MCF 10A (cell line): ENCODE measurements at regions not wholly inside any gene's neighbourhood (a gene's known extent, or its start where the extent isn't known, plus 50 kb on each side); places are given as distances from the start of the nearest gene placed in this dataset.

Source experiments
- BruUV-seq: library from RNA; stranded (reverse); fragments of 400-500 nt; replicated peaks from 2 replicates; lab custom pipeline; 2021; lab: Mats Ljungman, UMichigan
- CTCF ChIA-PET: fragments of 300-600 bp; sonication (Branson Sonifier 250); formaldehyde crosslinking; extraction: SDS; loops from one replicate; lab custom pipeline; 2021; ENCODE audit warnings: antibody characterized with exemption, inconsistent platforms; lab: Yijun Ruan, JAX
- POLR2A ChIA-PET: fragments of 300-600, 350-650 bp; sonication (Branson Sonifier 250); formaldehyde crosslinking; extraction: SDS; loops from one replicate; lab custom pipeline; 2020; ENCODE audit warnings: antibody characterized with exemption, inconsistent platforms; lab: Yijun Ruan, JAX
- DNase-seq: peaks from one replicate; pipeline ENCODE4 v3.0.0-alpha.2; 2018; ENCODE audit not compliant: unreplicated experiment
- H3K27ac Mint-ChIP-seq: one replicate; pipeline ENCODE4 v1.8.0; 2022; ENCODE audit warnings: mild to moderate bottlenecking, low read depth, mixed read lengths; ENCODE audit not compliant: unreplicated experiment
- H3K27me3 Mint-ChIP-seq: one replicate; pipeline ENCODE4 v1.8.0; 2022; ENCODE audit warnings: mixed read lengths; ENCODE audit not compliant: insufficient read depth, unreplicated experiment
- H3K36me3 Mint-ChIP-seq: one replicate; pipeline ENCODE4 v1.8.0; 2022; ENCODE audit warnings: mild to moderate bottlenecking, moderate library complexity, mixed read lengths; ENCODE audit not compliant: insufficient read depth, unreplicated experiment
- H3K4me1 Mint-ChIP-seq: one replicate; pipeline ENCODE4 v1.8.0; 2022; ENCODE audit warnings: mixed read lengths; ENCODE audit not compliant: insufficient read depth, unreplicated experiment
- H3K4me3 Mint-ChIP-seq: one replicate; pipeline ENCODE4 v1.8.0; 2022; ENCODE audit warnings: mild to moderate bottlenecking, moderate library complexity, mixed read lengths; ENCODE audit not compliant: unreplicated experiment
- H3K9me3 Mint-ChIP-seq: one replicate; pipeline ENCODE4 v1.8.0; 2022; ENCODE audit warnings: mixed read lengths; ENCODE audit not compliant: unreplicated experiment
- intact Hi-C: fragments of 100-400 bp; cut with micrococcal nuclease; formaldehyde crosslinking; loops from 2 replicates; pipeline ENCODE4 v1.14.1; 2022
- TF ChIP-seq, protein P1 (sequence below): fragments of 200-600 bp; IDR thresholded peaks from one replicate; pipeline ENCODE4 v1.8.0; 2022; ENCODE audit warnings: antibody characterized with exemption, mild to moderate bottlenecking; ENCODE audit not compliant: unreplicated experiment

DNA sequence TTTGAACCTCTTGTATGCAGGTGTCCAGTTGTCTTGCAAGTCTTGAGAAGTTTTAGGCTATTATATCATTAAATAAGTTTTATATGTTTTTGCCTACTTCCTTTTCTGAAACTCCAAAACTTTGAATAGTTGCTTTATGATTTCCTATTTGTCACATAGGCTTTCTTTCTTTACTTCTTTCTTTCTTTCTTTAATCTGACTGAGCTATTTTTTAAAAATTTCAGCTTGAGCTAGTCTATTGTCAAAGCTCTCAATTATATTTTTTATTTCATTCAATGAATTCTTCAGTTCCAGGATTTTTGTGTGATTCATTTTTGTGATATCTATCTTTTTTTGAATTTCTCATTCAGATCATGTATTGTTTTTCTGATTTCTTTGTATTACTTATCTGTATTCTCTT, 102.1 kb upstream of the TMEM178A start:
- intact Hi-C loops = no loop called here
- ChIA-PET CTCF (no interaction called here), POLR2A (interaction anchor here (1.9 kb wide), 1 partner anchor 15 kb away, joined by 6 read pairs; no protein-coding TSS in a partner anchor)
- DNase-seq = no peak
- no peaks in the 10 kb centered on the region for H3K27me3 Mint-ChIP-seq
- H3K4me3 Mint-ChIP-seq = no peak overlapping the region
- H3K4me1 Mint-ChIP-seq = peaks cover 6% of the 10 kb centered on the region
- peaks cover 25% of the 10 kb centered on the region for H3K9me3 Mint-ChIP-seq
- no peak overlapping the region for H3K27ac Mint-ChIP-seq
- no TSS peak for BruUV-seq
- TF ChIP-seq, protein P1, sequence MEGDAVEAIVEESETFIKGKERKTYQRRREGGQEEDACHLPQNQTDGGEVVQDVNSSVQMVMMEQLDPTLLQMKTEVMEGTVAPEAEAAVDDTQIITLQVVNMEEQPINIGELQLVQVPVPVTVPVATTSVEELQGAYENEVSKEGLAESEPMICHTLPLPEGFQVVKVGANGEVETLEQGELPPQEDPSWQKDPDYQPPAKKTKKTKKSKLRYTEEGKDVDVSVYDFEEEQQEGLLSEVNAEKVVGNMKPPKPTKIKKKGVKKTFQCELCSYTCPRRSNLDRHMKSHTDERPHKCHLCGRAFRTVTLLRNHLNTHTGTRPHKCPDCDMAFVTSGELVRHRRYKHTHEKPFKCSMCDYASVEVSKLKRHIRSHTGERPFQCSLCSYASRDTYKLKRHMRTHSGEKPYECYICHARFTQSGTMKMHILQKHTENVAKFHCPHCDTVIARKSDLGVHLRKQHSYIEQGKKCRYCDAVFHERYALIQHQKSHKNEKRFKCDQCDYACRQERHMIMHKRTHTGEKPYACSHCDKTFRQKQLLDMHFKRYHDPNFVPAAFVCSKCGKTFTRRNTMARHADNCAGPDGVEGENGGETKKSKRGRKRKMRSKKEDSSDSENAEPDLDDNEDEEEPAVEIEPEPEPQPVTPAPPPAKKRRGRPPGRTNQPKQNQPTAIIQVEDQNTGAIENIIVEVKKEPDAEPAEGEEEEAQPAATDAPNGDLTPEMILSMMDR = no peak
- peaks cover 4% of the 10 kb centered on the region for H3K36me3 Mint-ChIP-seq

- Mint-ChIP-seq H3K9me3 (peaks cover 17% of the 10 kb centered on the region), H3K4me3 (no peak overlapping the region), H3K36me3 (peaks cover 4% of the 10 kb centered on the region), H3K4me1 (peaks cover 20% of the 10 kb centered on the region), H3K27me3 (no peaks in the 10 kb centered on the region), H3K27ac (no peak overlapping the region)
- no TSS peak for BruUV-seq
- DNase-seq = no peak
- TF ChIP-seq, protein P1 = no peak
- intact Hi-C loops = no loop called here
- ChIA-PET CTCF (interaction anchor here (1.2 kb wide), 1 partner anchor 129 kb away, joined by 4 read pairs; no protein-coding TSS in a partner anchor), POLR2A (interaction anchor here (0.6 kb wide), 1 partner anchor 443 kb away, joined by 3 read pairs; no protein-coding TSS in a partner anchor)
Measured at GRCh38 chr2:39567507-39567906, 98.2 kb upstream of the TMEM178A start.

DNA sequence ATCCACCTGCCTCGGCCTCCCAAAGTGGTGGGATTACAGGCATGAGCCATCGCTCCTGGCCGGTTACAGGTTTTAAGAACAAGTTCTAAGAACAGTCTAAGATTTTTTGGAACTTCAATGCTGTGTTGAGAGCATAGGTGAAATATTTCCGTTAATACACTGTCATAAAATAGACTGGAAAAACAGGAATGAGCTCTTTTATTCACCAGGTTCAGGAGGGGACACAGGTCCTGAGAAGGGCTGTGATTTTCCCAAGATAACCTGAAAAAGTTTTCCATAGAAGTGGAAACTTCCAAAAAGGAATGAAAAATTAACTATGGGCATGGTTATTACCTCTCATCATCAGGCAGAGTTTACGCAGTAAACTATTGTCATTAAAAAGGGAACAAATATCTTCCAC, 97.6 kb upstream of the TMEM178A start:
- peaks cover 4% of the 10 kb centered on the region for H3K36me3 Mint-ChIP-seq
- CTCF ChIA-PET = interaction anchor here (1.0 kb wide), 1 partner anchor 77 kb away, joined by 4 read pairs; no protein-coding TSS in a partner anchor
- H3K9me3 Mint-ChIP-seq = peaks cover 11% of the 10 kb centered on the region
- POLR2A ChIA-PET = no interaction called here
- peak overlapping the region; percentile 37 for H3K27ac Mint-ChIP-seq
- H3K4me1 Mint-ChIP-seq = peaks cover 20% of the 10 kb centered on the region
- no peak overlapping the region for H3K4me3 Mint-ChIP-seq
- intact Hi-C loops = no loop called here
- TF ChIP-seq, protein P1 = no peak
- no TSS peak for BruUV-seq
- no peaks in the 10 kb centered on the region for H3K27me3 Mint-ChIP-seq
- DNase-seq = no peak

GRCh38 chr2:39568561-39569006, 97.1 kb upstream of the TMEM178A start:
- TF ChIP-seq, protein P1 = no peak
- no TSS peak for BruUV-seq
- no peak overlapping the region for H3K4me3 Mint-ChIP-seq
- DNase-seq = peak; percentile 51
- peak overlapping the region; percentile 37 for H3K27ac Mint-ChIP-seq
- no peaks in the 10 kb centered on the region for H3K27me3 Mint-ChIP-seq
- ChIA-PET CTCF (interaction anchor here (1.0 kb wide), 1 partner anchor 78 kb away, joined by 4 read pairs; no protein-coding TSS in a partner anchor), POLR2A (interaction anchor here (1.3 kb wide), 1 partner anchor 166 kb away, joined by 4 read pairs; no protein-coding TSS in a partner anchor)
- H3K4me1 Mint-ChIP-seq = peaks cover 20% of the 10 kb centered on the region
- peaks cover 4% of the 10 kb centered on the region for H3K36me3 Mint-ChIP-seq
- intact Hi-C loops = no loop called here
- H3K9me3 Mint-ChIP-seq = peaks cover 7% of the 10 kb centered on the region
